C1 segment of cervical spinal cord (tissue), 14 donors: ENCODE measurements at regions not wholly inside any gene's neighbourhood (a gene's known extent, or its start where the extent isn't known, plus 50 kb on each side); places are given as distances from the start of the nearest gene placed in this dataset.
"Not testable (repeated sequence)": the region's sequence is repeated elsewhere in the genome, so short reads cannot be mapped to it uniquely, and the experiment has no call there.

Experiments used
- DNase-seq, 14 donors: peaks; one replicate each; lab custom pipeline; 2025; lab: John Stamatoyannopoulos, UW

DNA sequence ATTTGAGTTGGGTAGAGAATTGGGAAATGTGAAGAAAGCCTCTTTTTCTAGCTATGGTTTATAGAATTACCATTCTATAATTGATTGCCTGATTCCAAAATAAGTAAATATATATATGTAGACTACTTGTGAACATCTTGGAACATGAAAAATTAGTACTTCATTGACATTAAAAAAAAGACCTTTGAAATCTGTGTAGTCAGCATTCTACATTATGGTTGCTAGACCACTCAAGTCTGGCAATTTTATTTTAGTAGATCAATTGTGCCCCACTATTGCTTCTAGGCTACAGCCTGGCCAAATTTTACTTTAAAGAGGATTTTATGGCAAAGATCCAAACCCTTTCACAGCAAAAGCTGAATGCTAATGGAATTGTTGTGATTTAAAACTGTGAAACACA lies 279.8 kb downstream of the IKZF2 start:
- DNase-seq: no peak

DNA sequence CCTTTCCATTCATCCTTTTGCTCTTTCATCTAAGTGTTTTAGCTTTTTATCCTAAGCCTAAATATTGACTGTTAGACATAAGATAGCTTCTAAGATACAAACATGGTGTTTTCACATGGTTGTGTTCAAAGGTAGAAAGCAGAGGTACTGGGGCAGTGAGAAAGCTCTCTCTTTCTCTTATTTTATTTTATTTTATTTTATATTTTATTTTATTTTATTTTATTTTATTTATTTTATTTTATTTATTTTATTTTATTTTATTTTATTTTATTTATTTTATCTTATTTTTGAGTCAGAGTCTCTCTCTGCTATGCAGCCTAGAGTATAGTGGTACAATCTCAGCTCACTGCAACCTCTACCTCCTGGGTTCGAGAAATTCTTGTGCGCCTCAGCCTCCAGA lies 287.2 kb downstream of the IKZF2 start:
- DNase-seq: no peak

DNA sequence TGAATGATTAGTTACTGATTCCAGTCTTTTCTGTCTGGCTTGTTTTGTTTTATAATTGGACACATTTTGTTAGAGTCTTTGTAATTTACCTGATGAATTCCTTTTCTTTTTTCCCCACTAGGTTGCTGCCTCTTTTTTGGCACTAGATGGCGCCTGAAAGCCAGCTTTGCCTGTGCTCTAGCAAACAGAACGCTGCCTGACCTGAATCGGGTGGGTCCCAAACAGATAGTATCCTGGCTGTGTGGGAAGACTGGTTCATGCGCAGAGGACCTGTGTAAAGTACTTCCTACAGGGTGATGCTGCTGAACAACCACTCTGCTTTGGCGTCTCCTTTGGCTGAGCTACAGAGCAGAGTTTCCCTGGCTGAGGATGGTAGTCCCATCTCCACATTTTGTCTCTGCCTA lies 288.2 kb downstream of the IKZF2 start:
- no peak for DNase-seq

DNA sequence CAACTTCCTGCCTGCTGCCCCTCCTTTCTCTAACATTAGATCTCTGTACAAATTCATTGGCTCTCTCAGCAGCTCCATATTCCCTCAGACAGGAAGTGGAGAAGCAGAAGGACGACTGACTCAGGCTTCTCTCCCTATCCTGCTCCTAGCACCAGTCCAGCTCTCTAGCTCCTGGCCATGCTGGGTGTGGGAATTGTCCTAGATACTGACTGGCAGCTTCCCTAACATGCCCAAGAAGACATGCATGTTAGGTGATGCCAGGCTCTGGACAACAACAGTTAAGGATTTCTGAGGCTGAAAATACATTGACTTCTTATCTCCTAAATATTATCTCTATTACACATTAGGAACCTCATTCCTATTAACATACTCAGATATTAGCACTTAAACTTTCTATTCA lies 292.9 kb downstream of the IKZF2 start:
- DNase-seq: no peak

DNA sequence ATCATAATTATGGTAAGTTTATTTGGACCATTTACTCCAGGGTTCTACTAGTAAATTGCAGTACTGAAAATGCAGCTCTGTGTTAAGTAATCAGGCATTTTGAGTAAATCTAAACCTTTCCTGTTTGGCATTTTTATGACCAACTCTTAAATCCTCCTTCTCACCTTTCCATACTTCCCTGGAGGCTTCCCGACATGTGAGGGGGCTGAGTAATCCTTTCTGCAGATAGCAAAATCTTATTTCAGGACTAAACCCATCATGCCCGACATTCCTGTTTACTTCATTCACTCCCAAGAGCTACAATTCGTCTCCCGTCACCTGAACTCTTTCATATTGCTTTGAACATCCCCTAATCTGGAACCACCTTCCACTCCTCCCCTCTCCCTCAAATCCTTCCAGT lies 296.6 kb downstream of the IKZF2 start:
- DNase-seq: no peak

DNA sequence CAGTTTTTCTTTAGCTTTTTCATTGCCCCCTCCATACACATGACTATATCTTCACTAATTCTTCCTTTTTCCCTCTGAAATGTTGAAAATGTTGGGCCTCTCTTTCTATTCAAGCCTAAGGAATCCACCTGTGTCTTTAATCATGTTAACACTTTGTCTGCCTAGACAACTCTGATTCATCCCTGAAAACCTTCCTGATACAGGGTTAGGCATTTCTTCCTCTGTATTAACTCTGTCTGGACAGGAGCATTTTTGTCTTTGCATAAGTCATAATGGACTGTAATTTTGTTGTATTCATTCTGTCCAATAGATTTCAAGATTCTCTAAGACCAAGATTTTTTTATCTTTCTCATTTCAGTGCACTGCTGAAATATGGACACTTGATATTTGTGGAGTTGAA lies 297.3 kb downstream of the IKZF2 start:
- no peak for DNase-seq

DNA sequence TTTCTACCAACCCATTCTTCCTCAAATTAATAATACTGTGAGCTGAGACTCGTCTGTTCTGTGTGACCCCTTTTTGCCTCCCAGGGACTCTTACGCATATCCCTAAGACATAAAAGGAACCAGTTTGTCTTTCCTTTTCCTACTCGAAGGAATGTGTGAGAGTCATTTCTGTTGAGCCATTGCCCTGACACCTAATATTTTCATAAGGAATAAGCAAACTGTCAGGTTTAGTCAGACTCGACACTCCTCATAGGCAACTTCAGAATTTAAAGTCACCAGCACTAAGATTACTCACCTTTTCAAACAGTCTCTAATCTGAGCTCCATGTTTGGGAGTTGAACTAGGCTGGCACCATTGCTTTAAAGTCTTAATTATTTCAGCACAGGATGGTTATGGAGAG lies 305.5 kb downstream of the IKZF2 start:
- DNase-seq: no peak

DNA sequence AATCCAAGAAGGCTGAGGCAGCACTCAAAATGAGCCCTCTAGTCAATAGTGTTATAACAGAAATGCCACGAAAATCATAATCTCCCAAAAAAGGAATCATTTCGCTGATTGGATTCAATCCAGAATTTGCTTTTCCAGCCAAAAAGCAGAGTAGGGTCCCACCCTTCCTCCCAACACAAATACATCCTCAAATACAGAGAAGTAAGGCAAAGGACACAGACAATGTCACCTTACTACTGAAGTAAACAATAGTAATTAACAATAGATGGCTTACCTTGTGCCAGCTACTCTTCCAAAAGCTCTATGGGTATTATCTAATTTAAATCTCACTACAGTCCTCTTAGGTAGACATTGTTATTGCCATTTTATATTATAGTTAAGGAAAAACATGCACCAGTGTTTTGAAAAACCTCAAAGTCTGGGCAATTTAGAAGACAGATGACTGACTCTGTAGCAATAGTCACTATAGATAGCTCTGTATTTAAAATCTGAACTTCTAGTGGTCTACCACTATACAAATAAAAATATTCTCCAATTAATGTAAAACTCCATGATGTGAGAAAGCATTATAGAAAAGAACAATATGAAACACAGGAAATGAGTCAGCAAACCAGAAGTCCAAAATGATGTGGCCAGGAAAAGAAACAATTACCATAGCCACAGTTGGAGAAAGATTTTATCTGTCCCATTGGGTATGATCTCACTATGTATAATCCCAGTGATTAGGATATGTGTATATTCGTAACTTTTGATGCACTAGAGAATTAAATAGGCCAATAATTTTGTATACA lies 305.0 kb upstream of the ERBB4 start:
- no peak for DNase-seq

DNA sequence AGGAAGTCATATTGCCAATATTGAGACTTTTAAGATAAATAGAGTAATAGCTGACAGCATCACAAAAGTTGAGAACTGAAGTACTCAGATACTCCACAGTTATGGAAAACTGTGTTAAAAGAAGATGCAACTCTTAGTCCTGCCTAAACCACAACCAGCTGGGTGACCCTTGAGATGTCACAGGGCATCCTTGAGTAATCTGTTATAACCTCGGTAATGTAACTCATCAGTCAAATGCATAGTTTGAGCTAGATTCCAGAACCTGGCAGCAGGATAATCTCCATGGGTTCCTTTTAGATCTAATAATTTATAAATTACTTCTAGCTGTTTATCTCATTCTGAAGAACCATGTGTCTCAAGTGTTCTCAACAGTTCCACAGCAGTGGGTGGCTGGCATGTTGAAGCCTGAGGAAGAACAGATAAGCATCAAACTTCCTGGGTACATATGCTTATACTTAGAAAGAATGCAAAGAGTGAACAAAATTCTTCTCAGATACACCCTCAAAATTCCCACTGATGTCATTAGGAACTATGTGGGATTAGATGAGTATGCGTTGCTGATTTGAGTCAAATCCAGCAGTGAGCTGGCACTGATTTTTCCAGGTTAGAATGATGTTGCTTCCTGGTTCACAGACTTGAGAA lies 304.1 kb upstream of the ERBB4 start:
- no peak for DNase-seq

DNA sequence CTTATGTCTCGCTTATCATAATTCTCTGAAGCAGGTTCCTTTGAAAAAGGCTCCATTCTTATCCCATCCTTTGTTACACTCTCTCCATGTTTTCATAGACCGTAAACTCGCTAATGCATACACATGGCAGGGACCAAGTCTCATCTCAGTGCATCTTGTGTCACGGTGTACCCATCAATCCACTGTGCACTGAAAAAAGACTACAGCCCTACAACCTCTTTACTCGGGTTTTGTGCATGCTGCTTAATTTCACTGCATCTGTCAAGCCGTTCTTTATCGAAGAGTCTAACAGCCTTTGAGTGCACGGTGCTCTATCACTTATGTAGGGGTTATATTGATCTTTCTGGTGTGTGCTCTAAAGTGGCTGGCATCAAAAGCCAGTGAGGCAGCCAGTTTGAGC lies 302.9 kb upstream of the ERBB4 start:
- DNase-seq: no peak

DNA sequence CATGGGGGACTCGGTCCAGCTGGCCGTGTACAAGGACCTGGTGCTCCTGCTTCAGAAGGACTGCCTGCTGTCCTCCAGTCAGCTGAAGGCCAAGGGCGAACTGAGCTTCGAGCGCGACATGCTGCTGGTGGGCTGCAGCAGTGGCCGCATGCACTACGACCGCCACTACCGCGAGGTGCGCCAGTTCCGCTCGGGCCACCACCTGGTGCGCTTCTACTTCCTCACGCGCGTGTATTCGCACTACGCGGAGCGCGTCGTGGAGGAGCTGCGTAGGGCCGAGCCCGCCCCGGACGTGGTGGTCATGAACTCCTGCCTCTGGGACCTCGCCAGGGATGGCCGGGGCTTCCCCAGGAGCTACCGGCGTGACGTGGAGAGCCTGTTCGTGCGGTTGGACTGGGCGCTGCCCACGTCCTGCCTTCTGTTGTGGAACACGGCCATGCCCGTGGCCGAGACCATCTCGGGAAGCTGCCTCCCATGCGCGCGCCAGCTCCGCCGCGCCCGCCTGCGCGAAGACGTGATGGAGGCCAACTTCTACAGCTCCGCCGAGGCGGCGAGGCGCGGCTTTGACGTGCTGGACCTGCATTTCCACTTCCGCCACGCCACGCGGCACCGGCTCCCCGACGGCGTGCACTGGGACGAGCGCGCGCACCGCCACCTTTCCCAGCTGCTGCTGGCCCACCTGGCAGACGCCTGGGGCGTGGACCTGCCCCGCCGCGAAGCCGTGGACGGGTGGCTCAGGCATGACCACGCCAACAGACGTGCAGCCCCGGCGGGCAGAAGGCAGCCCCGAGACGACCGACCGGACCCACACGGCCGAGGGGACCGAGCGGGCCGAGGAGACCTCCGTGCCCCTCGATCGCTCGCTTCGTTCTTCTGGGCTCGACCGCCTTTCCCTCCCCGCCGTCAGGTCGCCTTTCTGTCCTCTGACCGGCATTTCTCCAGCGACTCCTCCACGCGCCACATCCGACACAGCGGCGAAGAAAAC lies 293.9 kb upstream of the ERBB4 start:
- DNase-seq: no peak

DNA sequence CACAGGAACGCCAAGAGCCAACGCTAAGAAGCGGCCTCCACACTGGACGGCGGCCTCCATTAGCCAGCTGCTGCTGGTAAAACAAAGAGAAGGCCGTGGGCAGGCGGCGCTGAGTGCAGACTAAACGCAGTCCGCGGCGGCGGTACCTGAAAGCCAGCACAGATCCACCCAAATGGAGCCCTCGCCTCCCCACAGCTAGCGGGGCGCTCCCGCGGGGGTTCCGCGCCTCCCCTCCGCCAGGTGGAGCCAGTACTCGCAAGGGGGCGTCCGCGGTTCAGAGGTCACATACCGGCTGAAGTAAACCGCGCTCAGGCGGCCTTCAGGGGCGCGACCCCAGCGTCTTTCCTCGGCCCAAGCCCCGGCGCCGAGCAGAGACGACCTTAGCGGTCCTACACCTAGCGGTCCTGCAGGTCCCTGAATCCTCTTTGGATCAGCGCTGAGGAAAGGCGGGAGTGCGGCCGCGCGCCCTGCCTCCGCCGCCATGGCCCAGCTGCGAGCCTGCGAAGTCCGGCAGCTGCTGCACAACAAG lies 293.1 kb upstream of the ERBB4 start:
- no peak for DNase-seq

DNA sequence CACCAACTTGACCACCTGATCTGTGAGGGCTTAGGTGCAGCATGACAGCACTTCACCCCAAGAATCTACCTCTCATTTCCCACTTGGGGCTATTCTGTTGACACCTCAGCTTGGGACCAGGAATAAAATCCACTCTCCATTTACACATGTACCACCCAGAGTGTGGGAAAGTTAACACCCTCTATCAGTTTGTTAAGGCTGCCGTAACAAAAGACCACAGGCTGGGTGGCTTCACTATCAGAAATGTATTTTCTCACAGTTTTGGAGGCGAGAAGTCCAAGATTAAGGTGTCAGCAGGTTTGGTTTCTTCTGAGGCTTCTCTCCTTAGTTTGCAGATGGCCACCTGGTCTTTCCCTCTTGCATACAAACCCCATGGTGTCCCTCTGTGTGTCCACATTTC lies 277.7 kb upstream of the ERBB4 start:
- DNase-seq: no peak

DNA sequence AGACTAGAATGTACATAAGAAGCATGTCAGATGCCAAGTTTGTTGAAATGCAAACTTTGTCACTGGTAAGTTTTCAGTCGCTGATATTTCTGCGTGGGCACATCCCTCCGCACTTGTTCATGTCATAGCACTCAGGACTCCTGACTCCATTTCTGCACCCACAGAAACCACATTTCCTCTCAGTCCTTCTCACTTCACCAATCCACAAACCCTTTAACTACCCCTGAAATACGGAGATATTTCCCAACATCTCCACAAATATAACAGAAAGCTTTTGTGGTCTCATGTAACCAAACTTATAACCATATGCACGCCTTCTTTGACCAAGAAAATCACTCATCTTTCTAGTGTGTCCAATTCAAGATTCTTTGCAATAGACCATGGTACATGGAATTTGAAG lies 276.9 kb upstream of the ERBB4 start:
- no peak for DNase-seq

DNA sequence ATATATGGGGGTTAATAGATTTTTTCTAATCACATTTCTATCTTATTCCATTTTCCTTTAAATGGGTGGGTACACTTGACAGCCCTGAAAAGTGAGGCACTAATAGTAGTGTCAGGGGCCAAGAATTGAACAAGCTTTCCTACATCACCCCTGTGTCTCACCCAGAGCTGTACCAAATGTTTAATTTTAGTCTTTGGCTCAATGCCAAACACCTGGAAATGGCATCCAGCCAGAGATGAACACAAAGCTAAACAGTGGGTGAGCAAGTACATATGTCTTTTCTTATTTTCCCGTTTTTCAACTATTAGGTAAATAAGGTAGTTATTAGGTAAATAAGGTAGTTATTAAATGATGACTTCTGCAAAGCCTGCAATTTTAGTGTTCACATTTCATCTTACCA lies 276.3 kb upstream of the ERBB4 start:
- DNase-seq: no peak

DNA sequence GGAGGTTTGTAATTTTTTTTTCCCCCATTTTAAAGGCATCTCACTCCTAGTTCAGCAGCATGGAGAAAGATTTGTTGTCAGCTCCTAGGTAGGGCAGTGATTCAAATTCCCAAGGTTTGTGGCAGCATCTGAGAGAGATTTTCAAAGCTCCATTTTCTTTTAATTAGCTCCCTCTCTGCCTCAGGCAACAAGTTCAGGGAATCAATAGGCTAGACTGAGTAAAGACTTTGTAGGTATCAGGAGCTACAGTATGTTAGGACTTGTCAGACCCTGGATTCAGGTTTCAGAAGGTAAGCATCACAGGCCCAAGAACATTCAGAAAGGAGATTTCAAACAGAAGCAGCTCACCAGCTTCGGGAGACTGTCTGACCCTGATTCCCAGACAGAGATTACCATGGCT lies 273.3 kb upstream of the ERBB4 start:
- no peak for DNase-seq

DNA sequence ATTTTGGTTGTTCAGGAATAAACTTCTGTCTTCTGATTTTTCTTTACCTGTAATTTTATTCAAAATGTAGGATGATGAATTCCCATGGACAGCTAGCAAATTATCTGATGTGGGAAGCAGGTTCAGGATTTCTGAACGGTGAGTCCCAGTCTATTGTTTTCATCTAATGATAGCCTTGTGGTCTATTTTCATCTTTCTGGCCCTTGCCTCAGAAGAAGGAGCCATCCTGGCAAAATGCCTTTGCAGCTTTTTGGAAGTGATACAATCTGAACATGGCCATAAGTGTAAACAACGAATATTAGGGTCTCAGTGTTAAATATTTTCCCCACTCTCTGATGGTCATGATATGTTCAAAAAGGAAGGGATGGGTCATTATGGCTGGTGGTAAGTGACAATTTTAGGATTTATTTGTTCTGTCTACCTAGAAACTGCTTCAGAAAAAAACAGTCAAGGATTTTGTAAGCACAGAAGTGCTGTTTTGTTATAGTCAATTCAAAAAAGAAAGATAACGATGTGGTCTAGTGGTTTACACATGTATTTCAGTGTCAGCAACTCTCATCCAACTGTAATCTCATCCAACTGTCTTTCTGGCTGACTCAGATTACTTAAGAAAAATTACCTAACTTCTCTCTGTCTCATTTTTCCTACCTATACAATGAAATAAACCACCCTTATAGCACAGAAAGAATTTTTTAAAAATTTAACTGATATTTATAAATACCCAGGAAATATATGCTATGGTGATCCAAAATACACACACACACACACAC lies 272.6 kb upstream of the ERBB4 start:
- DNase-seq: no peak

DNA sequence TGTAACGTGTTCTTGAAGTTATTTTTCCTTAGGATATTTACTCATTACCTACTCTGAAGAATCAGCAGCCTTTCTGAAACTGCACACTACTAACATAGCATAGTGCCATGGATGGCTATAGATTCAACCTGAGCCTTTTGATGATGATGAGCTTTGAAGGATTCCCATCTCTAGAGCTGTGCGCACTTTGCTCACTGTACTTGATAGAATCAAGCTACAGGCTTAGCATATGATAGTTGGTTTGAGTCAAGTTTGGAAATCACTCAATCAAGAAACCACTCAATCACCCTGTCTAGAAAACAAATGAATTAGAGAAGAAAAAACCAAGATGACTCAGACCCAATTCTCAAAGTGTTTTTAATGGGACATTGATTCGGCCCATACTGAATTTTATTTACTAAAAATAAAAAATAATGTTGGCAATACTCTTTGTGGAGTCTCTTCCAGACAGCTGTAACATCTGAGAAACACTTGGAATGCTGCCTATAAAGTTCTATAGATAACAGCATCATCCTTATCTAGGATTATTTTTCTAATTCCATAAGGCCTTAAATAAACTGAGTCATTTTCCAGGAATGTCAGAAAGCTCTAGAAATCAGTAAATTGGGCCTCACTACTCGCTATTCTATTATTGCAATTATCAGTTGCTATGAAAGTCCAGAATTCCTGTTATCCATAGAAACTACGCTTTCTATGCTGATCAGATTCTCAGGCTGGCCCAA lies 259.0 kb upstream of the ERBB4 start:
- DNase-seq: no peak

DNA sequence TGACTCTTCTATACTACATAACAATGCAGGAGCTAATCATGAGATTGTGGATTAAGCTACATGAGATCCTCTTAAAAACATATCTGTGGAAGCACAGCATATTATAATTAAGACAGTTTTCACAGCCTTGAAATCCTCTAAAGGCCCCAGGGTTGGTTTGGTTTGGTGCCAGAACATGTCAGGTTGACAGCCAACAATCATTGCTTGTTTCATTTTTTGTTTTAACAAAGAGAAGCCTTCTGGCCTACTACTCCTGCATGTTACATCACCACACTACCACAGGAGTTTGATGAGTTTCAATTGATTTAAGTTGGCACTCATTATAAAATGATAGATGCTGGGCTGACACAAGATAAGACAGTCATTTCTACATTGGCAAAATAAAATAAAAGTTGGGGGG lies 255.9 kb upstream of the ERBB4 start:
- no peak for DNase-seq

DNA sequence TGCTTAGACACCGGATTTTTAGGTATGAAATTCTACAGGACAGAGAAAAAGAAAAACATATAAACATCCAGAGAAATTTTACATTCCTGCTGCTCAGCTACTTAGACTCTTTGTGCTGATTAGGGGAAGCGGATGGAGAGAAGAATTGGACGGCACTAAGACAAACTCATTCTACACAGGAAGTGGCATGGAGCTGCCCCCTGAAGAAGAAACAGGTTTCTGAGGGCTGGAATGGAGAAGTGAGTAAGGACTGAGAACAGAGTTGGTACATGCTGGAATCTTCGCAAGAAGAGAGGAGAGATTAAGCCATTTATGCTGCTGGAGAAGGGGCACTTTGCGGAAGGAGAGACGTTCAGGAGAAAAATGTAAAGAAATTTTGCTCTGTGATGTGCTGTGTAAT lies 253.0 kb upstream of the ERBB4 start:
- DNase-seq: no peak

DNA sequence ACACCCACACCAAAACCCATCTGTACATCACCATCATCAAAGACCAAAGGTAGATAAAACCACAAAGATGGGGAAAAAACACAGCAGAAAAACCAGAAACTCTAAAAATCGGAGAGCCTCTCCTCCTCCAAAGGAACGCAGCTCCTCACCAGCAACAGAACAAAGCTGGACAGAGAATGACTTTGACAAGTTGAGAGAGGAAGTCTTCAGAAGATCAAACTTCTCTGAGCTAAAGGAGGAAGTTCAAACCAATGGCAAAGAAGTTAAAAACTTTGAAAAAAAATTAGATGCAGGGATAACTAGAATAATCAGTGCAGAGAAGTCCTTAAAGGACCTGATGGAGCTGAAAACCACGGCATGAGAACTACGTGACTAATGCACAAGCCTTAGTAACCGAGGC lies 247.5 kb upstream of the ERBB4 start:
- not testable (repeated sequence) for DNase-seq
